HG03469 (cell line): ENCODE measurements at regions not wholly inside any gene's neighbourhood (a gene's known extent, or its start where the extent isn't known, plus 50 kb on each side); places are given as distances from the start of the nearest gene placed in this dataset.
A peak's percentile ranks its signal among the peaks of the same experiment; 100 is the strongest.

Source experiments
- ATAC-seq: cut with Tn5 transposase; IDR thresholded peaks from one replicate; pipeline ENCODE4 v1.9.1; 2021; ENCODE audit warnings: mild to moderate bottlenecking, moderate library complexity, moderate number of reproducible peaks; ENCODE audit not compliant: unreplicated experiment

DNA sequence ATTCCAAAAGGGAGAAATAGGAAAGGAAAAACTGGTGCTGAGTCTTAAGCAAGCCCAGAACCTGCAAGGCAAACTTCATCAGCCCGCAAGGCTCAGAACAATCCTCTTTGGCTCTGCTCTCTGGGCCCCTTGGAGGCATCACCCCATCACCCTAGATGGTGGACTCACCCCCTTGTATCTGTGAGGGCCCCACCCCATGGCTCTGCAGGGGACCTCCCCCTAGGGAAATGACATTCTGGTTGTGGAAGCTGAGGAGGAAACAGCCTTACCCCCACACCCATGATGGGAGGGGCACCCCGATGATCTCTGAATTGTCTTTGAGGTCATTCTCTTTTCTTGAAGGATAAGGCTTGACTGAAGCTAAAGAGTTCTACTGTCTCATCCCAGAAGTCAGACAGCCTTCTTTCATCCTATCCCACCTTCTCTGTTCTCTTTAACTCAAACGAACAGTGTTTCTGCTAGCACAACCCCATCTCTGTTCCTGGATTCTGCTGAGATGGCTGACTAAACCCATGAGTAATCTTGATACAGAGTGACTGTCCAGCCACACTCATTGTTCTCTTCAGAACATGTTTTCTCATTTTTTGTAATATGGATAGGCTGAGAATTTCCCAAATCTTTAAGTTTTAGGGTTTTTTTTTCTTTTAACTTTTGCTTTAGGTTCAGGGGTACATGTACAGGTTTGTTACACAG lies 492.1 kb upstream of the MYT1L start:
- no peak for ATAC-seq

DNA sequence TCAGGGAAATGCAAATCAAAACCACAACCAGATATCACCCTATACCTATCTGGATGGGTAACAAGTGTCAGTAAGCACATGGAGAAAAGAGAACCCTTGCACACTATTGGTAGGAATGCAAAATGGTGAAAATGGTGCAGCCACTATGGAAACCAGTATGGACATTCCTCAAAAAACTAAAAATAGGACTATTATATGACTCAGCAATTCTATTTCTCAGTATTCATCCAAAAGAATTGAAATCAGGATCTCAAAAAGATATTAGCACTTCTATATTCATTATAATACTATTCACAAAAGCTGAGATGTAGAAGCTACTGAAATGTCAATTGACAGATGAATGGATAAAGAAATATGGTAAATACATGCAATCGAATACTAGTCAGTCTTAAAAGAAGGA lies 491.1 kb upstream of the MYT1L start:
- no peak for ATAC-seq

DNA sequence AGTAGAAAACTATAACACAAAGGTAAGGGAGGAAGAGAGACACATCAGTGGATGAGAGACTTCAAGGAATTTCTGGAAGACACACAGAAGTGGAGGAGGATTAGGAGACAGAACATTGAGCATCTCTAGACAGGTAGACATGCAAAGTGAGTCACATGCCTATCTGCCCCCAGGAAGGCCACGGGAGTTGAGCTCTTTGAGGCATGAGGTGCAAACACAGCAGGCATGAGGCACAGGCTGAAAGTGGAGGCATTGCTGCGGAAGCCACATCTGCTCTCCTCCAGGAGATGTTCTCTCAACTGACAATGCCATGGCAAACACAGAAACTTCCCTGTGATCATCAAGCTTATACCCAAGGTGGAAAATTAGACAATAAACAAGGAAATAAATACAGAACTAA lies 481.6 kb upstream of the MYT1L start:
- ATAC-seq: no peak

DNA sequence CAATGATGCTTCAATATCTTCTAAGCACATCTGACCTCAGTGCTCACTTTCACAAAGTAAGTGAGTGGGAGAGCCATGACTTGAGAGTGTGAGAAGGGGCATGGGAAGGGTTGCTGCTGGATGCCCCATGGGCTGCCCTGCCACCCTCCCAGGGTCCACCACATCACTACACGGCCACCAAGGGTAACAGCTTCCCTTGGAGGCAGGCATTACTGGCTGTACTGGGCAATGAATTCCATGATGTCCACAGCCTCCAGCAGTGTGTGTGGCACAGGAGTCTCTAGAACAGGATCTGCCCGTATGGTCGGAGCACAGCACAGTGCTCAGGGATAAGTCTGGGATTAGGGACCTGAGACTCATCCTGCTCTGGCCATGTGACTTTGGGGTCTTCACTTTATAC lies 481.0 kb upstream of the MYT1L start:
- no peak for ATAC-seq

DNA sequence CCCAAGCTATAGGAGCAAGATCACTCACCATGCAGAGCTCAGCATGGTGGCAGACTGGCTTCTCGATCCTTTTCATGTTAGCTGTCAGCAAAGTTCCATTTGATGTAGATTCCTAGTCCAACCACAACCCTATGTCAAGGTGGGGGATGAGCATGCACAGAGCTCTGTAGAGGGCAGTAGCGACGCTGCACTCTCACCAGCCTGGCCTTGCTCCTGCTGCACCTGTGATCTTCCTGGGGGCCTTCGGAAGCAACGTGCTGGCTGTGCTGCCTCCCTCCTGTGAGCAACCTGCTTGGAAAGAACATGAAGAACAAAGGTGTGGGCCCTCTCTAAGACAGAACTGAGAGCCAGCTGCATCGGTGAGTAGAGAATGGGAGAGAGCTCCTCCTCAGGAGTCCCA lies 479.4 kb upstream of the MYT1L start:
- ATAC-seq: no peak

DNA sequence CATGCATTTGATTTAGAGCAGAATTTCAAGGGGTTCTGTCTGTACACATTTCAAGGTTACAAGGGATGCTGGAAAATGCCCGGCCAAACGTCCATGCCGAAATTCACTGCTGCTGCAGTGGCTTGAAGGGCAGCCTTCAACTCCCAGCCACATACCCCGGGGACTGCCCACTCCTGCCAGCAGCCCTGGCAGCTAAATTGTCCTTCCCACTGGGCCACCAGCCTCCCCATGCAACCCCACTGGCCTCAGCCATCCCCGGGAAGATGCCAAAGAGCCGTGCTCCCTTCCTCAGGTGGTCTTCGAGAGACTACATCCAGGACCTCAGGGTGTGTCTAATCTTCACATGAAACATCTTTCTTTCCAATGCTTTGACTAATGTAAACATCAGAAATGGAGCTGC lies 478.7 kb upstream of the MYT1L start:
- no peak for ATAC-seq

DNA sequence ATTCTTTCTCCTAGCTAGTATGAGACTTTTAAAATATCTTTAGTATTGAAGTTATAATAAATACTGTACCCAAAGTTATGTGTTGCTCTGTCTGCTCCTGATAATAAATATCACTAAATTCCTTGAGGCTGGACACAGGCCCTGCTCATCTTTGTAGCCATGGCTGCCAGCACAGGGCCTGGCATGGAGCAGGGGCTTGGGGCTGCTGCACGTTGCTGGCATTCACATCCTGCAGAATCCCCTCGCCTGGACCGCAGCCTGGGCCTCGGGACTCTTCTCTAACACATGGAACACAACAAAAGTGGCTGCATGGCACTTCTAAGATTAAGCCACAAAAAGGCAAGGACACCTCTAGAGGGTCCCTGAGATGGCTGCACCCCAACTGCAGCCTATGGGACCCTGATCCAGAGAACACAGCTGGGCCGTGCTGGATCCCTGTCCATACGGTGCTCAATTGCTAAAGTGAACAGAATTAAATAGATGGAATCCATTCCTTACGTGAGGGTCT lies 477.5 kb upstream of the MYT1L start:
- ATAC-seq: no peak

DNA sequence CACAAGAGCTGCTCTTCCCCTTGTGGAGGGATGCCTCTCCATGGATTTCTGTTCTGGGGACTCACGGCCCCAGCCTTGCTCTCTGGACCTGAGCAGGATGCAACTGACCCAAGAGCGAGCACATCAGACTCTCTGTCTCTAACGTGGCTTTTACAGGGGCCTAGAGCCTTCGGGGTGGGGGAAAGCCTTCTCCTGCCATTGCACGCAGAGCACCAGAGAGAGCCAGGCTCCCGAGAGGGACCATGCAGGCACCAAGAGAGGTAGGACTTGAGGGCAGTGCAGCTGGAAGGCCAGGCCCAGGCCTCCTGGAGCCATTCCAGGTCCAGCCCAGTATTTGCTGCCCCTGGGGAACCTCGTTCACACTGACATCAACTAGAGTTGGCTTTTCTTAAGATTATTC lies 475.6 kb upstream of the MYT1L start:
- ATAC-seq: no peak

DNA sequence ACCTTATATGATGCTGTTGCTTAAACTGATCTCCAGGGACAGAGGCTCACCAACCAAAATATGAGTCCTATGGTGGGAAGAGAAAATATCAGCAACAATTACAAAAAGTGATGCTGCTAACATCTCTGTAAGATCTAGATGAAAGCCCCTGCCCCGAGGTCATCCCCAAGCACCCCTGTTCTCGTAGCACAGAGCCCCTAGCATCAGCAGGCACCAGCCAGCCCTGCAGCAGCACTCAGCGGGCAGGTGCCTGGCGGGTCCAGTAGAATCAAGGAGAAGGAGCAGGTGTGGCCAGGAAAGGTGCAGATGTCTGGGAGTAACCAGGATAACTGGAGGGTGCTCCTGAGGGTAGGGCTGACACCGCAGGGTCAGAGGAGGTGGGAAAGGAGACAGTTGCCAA lies 474.2 kb upstream of the MYT1L start:
- no peak for ATAC-seq

DNA sequence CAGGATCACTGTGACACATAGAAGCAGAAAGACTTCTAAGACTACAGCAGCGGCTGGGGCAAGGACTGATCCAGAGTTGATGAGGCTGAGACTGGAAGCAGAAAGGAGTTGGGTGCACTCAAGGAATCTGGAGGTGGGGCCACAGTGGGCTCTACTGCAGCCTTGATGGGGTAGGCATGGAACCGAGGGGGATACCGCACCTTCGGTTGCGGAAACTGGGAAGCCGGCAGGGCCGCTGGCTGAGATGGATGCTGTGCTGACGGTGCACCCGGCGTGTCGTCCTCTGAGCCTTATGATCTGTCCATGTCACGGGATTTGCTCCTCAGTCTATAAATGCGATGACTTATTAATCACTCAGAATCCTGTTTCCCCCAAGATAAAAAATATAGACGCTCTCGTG lies 473.5 kb upstream of the MYT1L start:
- no peak for ATAC-seq

DNA sequence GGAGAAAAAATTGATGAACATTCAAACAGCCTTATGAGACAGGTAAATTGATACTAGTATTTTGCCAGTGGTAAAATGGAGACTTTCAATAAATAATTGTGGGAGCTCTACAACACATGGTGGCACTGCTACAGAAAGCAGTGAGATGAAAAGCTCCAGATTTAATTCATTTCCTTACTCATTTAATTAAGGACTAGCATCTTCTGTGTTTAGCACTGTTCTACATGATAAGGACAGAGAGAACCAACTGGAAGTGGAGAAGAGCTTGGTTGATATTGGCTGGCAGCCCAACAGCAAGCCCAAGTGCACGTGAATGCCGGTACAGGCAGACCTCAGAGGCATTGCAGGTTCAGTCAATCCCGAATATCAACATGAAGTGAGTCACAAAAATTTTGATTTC lies 470.4 kb upstream of the MYT1L start:
- ATAC-seq: no peak

DNA sequence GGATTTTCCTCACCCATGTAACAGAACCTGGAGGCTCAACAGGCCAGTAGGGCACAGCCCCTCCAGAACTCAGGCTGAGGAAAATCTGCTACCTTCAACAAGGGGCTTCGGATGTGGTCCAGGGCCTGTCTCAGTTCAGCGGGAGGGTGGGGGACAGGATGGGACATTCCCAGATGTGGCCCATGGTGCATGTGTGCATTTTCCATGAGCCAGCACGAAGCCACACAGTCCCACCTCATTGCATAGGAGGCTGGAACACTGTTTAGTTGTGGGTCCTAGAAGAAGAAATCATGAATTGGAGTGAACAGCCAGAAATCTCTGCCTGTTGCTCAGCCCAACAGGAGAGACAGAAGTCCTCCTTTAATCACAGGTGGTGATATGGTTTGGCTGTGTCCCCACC lies 469.6 kb upstream of the MYT1L start:
- no peak for ATAC-seq

DNA sequence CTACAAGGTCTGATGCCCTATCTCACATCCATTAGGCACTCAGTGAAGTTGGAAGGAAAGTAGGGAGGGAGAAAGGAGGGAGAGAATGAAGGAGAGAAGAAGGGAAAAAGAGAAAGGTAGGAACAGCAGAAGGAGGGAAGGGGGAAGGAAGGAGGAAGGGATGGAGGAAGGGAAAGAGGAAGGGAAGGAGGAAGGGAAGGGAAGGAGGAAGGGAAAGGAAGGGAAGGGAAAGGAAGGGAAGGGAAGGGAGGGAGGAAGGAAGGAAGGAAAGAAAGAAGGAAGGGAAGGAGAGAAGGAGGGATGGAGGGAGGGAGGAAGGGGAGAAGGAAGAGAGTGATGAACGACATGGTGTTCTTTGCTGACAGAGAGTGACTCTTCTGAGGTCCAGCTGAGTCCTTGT lies 468.9 kb upstream of the MYT1L start:
- ATAC-seq: no peak

DNA sequence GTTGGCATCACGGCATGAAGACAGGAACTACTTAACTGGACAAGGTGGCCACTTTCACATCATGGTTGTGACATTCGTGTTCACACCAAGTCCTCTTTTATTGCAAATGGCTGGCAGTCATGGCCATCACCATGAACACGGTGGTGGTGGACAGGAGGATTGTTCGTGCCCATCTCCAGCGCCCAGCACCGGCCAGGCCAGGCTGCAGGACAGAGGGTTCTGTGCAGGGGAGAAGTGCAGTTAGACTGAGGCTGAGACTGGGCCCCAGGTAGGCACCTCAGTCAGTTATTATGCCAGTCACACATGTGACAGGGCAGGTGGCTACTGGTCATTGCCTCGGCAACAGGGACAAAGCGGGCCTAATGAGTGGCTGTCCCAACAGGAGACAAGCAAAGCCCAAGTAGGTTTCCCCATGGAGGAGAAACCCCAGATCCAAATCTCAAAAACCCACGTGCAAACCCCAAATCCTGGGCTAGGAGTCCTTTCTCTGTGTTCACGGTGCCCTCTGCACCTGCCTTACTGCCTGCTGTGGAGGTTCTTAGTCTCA lies 468.1 kb upstream of the MYT1L start:
- no peak for ATAC-seq

DNA sequence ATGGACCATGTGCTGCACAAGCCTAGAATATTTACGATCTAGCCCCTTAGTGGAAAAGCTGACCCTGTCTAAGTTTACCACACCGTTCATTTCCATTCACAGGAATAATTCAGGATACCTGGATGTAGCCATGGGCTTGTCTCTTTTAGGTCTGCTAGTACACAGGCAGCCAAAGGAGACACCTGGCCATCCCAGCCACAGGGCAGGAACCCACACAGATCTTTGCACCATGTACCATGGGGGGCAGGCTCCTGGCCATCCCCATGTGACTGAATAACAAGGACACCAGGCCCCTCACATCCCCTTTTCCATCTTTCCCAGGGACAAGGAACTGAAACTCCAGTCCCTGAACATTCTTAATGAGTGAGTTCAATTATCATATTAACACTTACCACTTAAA lies 467.3 kb upstream of the MYT1L start:
- no peak for ATAC-seq

DNA sequence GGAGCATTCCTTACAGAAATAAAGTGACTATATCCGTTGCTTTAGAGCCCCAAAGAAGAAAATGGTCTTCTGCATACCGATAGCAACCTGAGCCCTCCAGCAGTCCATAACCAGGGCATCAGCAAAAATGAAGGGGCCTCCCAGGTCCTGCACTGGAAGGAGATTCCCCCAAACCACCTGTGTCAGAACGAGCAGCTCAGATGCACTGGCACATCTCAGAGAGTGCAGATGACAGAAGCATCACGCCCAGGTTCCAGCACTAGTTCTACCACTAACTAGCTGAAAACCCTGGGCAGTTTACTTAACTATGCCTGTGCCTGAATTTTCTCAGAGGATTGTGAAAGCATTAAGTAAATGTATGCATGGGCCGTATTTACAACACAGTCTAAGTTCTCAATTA lies 466.7 kb upstream of the MYT1L start:
- ATAC-seq: no peak

DNA sequence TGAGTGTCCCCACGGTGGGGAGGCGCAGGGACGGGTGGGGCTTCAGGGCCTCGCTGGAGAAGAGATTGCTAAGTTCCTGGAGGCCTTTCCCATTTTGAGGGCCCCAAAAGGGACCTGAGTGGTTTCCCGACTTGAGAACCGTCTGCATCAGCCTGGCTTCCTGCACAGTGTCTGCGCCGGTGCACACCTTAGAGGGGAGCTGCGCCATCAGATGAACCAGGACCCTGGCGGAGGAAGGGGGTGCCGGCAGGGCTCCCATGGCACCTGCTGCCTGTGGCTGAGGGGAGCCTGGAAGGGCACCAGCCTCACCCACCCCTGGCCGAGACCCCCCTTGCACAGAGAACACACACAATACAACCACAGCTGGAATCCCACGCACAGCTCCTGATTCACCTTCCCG lies 465.1 kb upstream of the MYT1L start:
- ATAC-seq: no peak

DNA sequence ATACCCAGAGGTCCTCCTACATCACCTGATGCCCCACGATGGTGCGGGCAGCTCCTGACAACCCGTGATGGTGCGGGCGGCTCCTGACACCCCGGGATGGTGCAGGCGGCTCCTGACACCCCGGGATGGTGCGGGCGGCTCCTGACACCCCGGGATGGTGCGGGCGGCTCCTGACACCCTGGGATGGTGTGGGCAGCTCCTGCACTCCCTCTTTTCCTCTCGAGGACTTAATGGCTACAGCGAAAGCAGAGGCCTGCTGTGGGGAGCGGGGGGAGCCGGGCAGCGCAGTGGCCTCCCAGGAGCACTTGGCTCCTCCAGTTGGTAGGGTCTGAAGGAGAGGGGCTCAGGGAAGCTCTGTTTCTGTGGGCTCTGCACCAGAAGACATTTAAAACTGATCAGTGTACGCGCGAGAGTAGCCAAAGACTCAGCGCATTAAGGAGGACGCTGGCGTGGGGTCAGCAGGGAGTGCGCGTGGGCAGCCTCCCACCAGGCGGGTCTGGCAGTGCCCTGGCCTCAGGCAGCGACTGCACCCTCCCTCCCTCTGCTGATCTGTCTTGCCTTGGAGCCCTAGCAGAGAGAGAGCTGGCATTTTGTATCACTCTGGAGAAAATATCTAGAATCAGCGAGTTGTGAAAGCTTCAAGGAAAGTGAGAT lies 464.5 kb upstream of the MYT1L start:
- ATAC-seq: no peak

DNA sequence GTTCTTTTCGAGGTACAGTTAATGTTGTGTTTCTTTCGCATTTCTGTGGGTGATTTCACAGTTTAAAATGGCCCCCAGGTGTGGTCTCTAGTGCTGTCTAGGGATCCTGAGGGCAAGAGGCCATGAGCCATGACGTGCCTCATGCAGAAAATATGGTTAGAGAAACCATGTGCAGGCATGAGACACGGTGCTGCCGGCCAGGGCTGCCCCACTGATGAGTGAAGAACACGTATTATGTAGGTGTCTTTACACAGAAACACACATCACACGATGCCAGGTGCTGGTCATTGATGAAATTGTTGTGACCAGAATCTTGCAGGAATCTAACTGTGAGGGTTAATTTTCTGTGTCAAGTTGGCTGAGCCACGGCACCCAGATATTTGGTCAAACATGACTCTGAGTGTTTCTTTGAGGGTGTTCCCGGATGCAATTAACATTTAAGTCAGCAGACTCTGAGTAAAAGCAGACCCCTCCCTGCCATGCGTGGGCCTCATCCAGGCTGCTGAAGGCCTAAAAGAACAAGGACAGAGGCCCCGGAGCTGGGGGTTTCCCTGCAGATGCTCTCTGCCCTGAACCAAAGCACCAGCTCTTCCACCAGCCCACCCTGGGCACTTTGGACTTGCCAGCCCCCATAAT lies 463.0 kb upstream of the MYT1L start:
- ATAC-seq: peak; percentile 25

DNA sequence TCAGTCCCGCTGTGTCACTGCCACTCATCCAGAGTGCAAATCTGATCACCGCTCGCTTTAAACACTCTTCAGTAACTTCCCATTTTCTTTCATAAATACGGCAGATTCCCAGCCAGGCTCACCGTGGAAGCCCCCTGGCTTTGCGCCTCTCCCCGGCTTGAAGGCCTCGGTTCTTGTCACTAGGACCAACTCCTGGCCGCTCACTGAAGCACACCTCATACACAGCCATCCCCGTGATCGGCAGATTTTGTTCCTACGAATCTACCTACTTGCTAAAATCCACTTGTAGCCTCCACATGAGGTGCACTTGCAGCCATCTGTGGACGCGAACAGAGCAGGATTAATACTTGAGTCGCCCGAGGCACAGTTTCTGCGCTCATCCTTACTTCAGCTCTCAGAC lies 462.4 kb upstream of the MYT1L start:
- ATAC-seq: no peak

DNA sequence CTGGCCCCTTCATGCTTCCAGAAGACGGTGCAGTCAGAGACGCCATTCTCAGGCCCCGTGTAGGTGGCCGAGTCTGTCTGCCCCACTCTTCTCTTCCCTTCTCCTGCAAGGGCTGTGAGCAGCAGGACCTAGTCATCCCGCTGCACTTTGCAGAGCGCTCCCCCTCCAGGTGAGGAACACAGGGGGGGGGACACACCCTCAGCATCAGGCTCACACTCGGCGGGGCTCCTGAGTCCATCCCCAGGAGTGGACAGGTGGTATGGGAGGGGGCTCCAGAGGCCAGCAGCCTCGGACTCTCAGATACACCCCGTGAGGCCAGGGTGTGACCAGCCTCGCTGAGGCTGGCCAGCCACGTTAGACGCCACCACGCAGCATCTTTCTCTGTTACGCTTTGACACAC lies 460.5 kb upstream of the MYT1L start:
- no peak for ATAC-seq

DNA sequence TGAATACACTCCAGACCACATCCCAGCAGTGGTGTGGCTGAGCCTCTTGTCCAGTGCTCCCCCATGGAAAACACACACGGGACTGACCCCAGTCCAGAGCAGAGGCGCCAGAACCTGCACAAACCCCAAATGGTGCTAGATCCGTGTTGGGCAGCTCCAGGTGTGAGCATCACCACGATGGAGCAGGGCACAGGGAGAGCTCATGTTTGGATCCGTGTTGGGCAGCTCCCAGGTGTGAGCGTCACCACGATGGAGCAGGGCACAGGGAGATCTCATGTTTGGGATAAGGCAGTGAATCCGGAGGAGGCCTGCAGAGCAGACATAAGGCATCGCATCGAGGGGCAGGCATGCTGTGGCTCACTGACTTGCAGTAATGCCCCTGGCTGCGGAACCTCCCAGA lies 460.0 kb upstream of the MYT1L start:
- ATAC-seq: no peak
